ENCODE measurements at regions not wholly inside any gene's neighbourhood (a gene's known extent, or its start where the extent isn't known, plus 50 kb on each side); places are given as distances from the start of the nearest gene placed in this dataset.

DNA sequence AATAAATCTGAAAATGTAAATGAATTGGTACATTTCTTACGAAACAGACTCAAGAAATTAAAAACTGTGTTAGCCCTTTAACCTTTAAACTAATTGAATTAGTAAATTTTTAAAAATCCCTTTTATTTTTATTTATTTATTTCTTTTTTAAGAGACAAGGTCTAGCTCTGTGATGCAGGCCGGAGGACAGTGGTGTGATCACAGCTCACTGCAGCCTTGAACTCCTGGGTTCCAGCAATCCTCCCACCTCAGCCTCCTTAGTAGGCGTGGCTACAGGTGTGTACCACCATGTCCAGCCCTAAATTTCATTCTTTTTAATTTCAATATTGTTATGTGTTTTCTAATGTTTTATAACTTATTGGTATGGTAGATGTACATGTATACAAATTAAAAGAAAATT is 72.6 kb downstream of the MYEOV start:
- no peak for DNase-seq

DNA sequence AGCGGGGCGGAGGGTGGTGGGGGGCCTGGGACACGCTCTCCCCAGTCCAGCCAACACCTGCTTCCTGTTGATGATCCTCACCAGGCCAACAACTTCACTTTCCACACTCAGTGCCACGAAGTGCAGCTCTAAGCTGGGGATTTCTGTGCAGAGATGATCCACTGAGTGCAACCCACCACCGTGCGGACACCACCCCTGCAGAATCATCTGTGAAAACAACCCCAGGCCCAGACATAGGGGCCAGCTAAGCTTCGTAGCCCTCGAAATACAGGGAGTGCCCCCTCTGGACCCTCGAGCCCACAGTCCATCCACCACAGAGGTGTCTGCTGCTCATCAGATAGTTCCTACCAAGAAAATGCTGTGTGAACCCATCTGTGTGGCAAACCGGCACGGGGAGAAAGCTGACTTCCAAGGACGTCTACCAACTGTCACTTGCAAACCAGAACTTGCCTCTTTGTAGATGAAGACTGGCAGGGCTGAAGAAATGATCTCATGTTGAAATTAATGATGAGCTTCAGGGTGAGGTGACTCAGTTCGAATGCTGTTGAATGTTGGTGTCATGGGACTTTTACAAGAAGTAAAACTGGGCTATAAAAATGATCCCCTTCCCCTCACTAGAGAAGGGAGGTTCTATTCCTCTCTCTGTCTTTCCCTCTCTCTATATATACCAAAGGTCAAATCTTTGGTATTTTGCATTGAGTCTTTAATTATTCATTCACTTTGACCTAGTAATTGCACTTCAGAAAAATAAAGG is 73.4 kb downstream of the MYEOV start:
- DNase-seq: no peak

GRCh38 chr11:69368119-69368880 is 74.3 kb downstream of the MYEOV start:
- no peak for DNase-seq

GRCh38 chr11:69369210-69369825 is 75.4 kb downstream of the MYEOV start:
- no peak for DNase-seq

GRCh38 chr11:69369945-69370344 is 76.0 kb downstream of the MYEOV start:
- no peak for DNase-seq

GRCh38 chr11:69370984-69371709 is 77.2 kb downstream of the MYEOV start:
- no peak for DNase-seq

DNA sequence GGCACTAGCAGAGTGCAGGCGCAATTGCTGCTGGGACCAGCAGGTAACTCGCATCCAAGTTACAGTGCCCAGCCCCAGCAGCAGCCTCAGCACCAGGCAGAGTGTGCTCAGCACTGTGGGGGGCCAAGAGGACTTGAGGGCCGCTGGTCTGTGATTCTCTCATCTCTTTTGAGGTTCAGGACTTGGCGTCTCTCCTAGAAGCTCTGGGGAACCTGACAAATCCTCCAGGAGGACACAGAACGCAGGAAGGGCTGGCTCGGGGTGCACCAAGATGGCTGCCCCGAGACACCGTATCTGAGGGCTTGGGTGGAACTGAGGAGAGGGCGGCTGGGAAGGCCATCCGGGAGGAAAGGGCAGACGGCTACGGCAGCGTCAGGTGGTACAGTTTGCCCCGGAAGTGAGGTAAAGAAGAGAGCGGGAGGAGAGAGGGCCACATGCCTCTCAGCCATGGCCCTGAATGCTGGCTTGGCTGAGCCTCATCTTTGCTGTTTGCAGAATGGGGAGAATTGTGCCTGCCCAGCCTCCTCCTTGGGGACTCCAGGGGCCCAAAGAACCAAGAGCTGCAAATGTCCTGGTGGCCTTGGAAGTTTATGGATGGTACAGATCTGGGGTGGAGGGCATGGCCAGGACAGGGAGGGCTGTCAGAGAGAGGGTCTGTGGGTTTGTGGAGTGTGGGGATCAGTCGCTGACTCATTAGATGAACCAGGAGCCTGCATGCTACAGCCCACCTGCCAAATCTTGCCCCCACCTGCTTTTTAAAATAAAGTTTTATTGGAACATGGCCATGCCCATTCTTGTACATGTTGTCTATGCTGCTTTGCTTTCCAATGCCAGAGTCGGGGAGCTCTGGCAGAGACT is 78.0 kb downstream of the MYEOV start:
- no peak for DNase-seq

GRCh38 chr11:69372589-69373250 is 78.8 kb downstream of the MYEOV start:
- DNase-seq: no peak

- no peak for DNase-seq
These were observed 79.3 kb downstream of the MYEOV start for GRCh38 chr11:69373251-69373635.

DNA sequence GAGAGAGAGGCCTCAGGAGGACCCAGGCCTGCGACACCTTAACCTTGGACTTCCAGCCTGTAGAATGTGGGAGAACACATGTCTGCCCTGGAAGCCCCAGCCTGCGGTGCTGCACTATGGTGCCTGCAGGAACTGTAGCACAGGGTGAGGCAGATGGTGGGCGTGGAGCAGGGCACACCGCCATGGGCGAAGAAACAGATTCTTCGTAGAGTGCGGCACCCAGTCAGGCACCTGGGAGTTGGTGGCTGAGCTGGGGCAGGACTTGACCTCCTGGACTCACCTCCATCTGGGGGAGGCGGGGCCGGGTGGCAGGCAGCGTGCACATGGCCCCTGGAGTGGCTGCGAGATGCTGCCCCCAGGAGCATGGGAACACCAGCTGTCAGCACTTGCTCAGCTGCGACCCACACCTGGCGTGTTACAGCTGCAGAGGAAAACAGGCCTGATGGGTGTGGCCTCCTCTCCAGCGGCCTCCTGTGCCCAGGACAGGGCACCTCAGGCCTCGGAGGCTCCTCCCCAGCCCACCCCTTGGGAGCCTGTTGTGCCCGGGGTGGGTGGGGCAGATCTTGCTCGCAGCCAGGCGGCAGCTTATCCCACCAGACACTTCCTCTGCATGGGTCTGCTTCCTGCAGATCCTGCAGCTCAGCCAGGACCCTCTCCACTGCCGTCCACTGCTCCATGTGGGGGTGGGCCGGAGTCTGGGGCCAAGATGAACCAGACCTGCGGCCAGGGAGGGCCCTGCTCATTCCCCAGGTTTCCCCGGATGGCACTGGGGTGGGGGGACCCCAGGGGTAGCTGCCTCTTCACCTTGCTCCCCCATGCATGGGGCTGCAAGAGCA is 80.4 kb downstream of the MYEOV start:
- DNase-seq: no peak

GRCh38 chr11:69374946-69375310 is 81.0 kb downstream of the MYEOV start:
- DNase-seq: no peak

DNA sequence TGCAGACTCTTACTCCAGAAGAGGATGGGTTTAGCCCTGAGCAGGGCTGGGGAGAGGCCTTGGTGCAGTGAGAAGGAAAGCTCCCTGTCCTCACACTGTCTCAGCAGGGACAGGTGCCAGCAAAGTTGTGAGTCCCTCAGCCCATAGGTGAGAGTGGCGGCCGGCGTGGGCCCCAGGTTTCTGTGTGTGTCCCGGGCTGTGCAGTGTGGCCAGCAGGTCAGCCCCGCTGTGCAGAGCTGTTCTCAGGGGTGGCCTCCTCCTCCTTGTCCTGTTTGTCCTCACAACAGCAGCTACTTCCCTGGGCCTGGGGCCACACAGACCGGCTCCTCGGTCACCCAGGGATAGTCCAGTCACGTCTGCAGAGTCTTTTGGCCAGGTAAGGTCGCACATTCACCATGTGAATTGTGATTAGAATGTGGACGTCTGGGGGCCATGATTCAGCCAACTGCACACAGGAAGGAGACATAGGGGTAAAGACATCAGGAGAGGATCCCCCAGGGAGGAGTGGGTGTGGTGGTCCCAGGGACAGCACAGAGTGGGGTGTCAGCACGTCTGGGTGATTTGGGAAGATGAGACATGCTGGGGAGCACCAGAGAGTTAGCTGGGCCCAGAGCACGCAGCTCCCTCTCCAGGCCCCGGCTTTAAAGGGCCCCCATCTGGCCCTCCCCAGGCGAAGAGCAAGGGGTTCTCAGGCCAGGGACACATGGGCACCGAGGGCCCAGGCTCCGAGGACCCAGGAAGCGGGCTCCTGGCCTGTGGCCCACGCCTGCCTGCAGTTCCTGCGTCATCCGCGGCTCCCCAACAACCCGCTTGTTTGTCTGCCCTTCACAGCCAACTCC is 81.6 kb downstream of the MYEOV start:
- DNase-seq: no peak

GRCh38 chr11:69376155-69377028 is 82.4 kb downstream of the MYEOV start:
- DNase-seq: no peak

GRCh38 chr11:69377029-69377952 is 83.3 kb downstream of the MYEOV start:
- DNase-seq: no peak

DNA sequence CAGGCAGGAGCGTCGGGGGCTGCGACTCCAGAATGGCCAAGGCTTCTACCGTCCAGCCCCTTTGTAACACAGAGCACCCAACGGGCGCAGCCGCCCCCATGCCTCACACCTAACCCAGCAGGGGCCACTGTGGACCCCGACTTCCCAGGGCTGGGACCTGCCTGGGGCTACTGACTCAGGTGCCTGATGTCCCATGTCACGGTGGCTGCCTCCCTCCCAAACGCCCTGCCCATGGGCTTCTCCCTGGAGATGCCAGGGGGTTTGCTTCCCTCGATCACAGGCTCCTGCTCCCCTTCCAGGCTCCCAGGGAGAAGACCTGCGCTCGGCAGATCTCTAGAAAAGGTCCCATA is 84.0 kb downstream of the MYEOV start:
- DNase-seq: no peak

- DNase-seq: no peak
These were observed 84.6 kb downstream of the MYEOV start for GRCh38 chr11:69378303-69379141.

DNA sequence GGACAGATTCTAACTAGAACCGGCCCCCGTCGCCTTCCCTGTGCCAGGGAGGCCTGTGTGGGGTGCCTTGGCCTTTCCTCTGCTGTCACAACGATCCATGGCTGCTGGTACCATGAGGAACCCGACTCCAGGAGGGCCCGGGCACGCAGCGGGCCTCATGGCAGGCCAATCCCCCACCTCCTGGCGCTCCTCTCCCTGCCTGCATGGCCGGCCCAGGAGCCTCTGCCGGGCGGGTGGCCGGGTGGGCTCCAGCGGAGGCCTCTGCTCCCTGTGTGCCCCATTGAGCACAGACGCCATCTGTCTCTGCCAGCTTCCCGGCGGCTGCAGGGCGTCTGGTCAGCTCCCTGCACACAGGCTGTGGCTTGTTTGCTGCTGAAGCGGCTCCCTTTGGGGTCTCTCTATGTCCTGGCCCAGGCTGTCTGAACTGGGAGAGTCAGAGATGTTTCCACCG is 86.5 kb downstream of the MYEOV start:
- DNase-seq: no peak
